A204.1 (cell line): ENCODE measurements at regions not wholly inside any gene's neighbourhood (a gene's known extent, or its start where the extent isn't known, plus 50 kb on each side); places are given as distances from the start of the nearest gene placed in this dataset.

ENCODE experiments used
- FAIRE-seq: peaks from 2 replicates; lab custom pipeline; 2012; peaks lifted over from hg19 to GRCh38; lab: Jason Lieb, UNC

- no peak for FAIRE-seq
These were observed 127.3 kb upstream of the SLC34A2 start for GRCh38 chr4:25528391-25528790.

DNA sequence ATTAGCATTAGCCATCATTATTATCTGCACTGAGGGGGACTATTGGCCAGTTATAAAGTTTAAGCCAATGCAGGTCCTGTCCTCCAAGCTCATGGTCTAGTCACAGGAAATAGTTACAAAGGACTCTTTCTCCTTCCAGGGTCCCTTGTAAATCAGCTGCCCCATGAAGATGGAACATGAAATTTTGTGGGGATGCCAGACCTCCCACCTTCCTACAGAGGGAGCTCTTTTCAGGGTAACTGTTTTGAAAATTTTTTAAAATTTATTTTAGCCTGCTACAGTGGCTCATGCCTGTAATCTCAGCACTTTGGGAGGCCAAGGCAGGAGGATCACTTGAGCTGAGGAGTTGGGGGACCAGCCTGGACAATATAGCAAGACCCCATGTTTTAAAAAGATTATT, 124.4 kb upstream of the SLC34A2 start:
- no peak for FAIRE-seq

GRCh38 chr4:25532591-25532990, 123.1 kb upstream of the SLC34A2 start:
- FAIRE-seq, result peak; percentile 32

- FAIRE-seq, result no peak
These were observed 122.4 kb upstream of the SLC34A2 start for GRCh38 chr4:25533256-25533655.

DNA sequence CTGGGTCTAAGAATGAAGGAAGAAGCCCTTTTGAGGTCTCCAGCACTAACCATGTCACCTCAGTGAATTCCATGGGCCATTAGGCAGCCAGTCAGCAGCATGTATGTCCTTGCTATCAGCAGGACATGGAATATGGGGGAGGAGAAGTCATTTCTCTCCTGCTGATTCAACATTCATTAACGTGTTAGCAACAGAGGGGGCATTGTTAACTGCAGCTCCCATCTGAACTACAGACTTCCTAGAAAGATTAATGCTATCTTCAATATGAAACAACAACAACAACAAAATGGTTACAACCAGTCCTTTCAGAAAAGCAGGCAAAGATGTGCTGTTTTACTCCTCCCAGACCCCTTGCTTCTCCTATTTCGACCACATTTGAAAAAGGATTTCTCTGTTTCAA, 120.4 kb upstream of the SLC34A2 start:
- FAIRE-seq, result no peak

DNA sequence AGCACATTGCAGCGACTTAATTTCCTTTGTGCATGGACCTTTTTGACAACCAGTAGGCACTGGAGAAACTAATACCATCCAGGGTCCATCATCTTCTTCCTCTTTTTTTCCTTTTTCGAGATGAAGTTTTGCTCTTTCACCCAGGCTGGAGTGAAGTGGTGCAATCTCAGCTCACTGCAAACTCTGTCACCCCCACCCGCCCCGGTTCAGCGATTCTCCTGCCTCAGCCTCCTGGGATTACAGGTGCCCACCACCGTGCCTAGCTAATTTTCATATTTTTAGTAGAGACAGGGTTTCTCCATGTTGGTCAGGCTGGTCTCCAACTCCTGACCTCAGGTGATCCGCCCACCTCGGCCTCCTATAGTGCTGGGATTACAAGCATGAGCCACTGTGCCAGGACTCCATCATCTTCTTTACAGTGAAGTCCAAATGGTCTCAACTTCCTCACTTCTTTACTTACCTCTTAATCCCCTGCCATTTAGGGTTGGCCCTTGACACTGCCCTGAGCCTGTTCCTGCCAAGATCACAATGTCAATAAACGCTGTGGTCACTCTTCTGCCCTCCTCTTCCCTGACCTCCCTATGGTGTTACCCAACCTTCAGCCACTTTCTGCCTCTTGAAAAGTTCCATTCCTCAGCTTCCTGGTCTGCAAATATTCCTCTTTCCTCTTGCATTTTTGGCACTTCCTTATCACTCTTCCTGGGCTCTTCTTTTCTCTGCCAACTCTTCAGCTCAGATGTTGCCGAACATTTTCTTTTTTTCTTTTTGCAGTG, 119.8 kb upstream of the SLC34A2 start:
- no peak for FAIRE-seq

GRCh38 chr4:25536564-25537320, 118.9 kb upstream of the SLC34A2 start:
- FAIRE-seq, result no peak

- no peak for FAIRE-seq
These were observed 117.2 kb upstream of the SLC34A2 start for GRCh38 chr4:25538430-25538829.

- FAIRE-seq, result no peak
These were observed 116.4 kb upstream of the SLC34A2 start for GRCh38 chr4:25539241-25539640.

DNA sequence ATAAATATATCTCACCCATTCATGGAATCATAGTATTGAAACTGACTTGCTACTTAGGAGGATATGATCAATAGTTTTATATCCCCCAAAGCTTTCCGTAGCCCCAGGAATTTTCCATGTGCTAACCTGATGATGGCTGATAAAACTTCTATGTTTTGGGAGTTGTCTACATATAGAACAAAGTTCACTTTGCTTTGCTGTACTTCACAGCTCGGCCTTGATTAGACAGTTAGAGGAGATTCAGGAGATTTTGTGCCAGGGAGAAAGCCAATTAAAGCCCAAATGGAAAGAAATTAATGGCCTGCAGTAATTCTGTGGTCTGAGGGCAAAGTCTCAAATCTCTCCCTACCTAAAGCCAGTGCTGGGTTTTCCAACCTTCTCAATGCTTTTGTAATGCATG, 114.9 kb upstream of the SLC34A2 start:
- no peak for FAIRE-seq

GRCh38 chr4:25547343-25547742, 108.3 kb upstream of the SLC34A2 start:
- FAIRE-seq, result no peak

DNA sequence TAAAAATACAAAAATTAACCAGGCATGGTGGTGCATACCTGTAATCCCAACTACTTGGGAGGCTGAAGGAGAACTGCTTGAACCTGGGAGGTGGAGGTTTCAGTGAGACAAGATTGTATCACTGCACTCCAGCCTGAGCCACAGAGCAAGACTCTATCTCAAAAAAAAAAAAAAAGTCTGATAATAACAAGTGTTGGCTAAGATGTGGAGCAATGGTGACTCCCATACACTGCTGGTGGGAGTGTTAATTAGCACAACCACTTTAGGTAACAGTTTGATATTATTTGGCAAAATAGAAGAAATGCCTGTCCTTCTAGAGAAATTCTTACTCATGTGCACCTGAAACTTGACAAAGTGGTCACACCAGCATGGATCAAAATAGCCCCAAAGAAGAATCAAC, 106.2 kb upstream of the SLC34A2 start:
- no peak for FAIRE-seq

GRCh38 chr4:25550376-25551030, 105.1 kb upstream of the SLC34A2 start:
- FAIRE-seq, result no peak

- no peak for FAIRE-seq
These were observed 104.0 kb upstream of the SLC34A2 start for GRCh38 chr4:25551605-25552004.

- FAIRE-seq, result no peak
These were observed 102.9 kb upstream of the SLC34A2 start for GRCh38 chr4:25552580-25553271.

DNA sequence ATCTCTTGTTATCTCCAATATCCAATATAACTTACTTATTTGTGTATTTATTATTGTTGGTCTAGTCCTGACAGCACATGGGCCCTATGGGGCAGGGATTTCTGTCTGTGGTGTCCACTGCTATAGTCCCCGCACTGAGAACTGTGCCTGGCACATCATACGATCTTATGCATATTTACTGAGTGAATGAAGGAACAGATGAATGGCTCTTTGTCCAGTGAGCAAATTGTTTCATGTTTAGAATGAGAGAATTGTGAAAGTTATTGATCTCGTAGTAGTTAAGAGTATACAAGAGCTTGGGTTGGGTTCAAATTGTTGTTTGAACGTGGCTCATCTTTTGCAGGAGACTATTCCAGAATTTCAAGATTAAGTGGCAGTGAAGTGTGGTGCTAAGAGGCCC, 96.1 kb upstream of the SLC34A2 start:
- FAIRE-seq, result no peak

- no peak for FAIRE-seq
These were observed 95.0 kb upstream of the SLC34A2 start for GRCh38 chr4:25560605-25561004.

DNA sequence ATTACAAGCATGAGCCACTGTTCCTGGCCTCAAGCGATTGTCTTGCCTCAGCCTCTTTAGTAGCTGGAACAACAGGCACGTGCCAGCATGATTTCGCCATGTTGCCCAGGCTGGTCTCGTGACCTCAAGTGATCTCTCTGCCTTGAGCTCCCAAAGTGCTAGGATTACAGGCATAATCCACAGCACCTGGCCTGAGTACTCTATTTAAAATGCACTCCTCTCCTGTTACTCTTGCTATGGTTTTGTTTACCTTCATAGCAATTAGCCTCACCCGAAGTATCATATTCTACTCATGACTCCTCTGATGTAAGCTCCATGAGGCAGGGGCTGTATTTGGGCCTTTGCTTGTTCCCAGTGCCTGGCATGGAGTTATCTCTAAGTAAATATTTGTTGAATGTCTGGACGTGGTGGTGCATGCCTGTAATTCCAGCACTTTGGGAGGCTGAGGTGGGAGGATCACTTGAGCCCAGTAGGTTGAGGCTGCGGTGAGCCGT, 92.5 kb upstream of the SLC34A2 start:
- FAIRE-seq, result no peak

DNA sequence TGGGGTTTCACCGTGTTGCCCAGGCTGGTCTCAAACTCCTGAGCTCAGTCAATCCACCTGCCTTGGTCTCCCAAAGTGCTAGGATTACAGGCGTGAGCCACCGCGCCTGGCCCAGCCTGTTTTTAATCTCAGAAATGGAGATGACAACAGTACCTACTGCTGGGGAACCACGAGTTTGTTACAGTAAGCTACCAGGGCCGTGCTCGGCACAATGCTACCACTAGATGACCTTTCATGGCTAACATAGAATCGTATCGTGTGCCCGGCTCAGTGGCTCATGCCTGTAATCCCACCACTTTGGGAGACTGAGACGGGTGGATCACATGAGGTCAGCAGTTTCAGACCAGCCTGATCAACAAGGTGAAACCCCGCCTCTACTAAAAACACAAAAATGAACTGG, 90.8 kb upstream of the SLC34A2 start:
- FAIRE-seq, result no peak

DNA sequence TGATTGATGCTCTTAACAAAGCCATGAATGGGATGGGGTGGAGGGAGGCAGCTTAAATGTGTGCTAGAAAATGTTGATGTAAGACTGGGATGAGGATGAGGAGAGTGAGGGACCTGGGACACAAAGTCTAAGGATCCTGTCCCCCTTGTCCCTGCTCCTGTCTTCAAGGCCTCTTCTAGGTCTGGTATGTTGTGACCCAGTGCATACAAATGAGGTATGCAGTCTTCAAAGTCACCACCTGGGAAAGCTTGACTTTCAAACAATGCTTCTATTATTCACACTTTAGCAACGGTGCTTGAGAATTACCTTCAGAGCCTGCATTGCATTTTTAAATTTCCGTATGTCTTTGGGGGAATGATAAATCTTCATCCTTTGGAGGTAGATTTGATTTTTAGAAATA, 88.4 kb upstream of the SLC34A2 start:
- no peak for FAIRE-seq

DNA sequence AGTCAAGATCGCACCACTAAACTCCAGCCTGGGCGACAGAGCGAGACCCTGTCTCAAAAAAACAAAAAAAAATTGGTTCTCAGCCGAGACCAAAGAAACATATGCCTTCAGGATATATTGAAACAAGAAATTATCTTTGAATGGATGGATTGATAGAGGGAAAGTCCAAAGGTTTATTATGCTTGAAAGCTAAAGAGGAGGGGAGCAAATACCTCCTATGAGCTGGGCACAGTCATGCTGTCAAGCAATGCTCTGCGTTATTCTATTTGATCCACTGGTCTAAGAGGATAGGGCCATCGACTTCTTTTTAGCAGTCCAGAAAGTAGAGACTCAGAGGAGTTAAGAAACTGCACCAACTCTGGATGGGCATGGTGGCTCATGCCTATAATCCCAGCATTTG, 85.9 kb upstream of the SLC34A2 start:
- FAIRE-seq, result no peak

DNA sequence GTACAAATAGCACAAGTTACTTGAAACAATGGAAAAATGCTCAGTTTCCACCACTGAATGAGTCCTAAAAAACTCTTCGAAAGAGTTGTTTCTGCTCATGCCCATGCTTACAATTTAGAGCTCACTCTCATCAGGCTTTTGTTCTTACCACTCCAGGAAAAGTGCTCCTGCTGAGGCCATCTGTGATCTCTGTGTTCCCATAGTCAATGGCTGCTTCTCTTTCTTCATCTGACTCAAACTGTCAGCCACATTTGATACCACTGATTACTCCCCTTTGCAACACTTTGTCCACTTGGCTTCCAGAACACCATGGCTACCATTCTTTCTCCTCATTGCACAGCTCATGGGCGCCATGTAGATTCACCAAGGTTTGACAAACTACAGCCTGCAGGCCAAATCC, 80.0 kb upstream of the SLC34A2 start:
- no peak for FAIRE-seq

DNA sequence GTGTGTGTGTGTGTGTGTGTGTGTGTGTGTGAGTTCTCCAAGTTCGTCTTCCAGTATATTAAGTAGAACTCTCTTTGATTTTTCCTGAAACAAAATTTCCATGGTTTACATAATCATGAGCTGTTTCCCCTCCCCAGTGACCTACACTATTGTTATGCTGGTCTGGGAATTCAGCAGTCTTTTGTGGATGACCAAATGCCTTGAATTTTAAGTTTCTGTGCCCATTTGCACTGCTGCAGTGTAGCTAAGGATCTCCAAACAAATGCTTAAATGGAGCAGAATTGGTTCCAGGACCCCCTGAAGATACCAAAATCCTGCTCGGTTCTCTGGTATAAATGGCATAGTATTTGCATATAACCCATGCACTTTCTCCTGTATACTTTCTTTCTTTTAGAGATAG, 77.2 kb upstream of the SLC34A2 start:
- FAIRE-seq, result no peak
